ENCODE measurements at regions not wholly inside any gene's neighbourhood (a gene's known extent, or its start where the extent isn't known, plus 50 kb on each side); places are given as distances from the start of the nearest gene placed in this dataset.

GRCh38 chr15:69699096-69699495 is 246.5 kb downstream of the RPLP1 start:
- TF ChIP-seq POLR2A (IDR thresholded peaks at IDR 0.05; ENCODE audit: low read length) = no peak
- TF ChIP-seq NR3C1 (IDR thresholded peaks at IDR 0.05) = no peak
- no peak for TF ChIP-seq MAX (IDR thresholded peaks at IDR 0.05)
- TF ChIP-seq, protein P1, sequence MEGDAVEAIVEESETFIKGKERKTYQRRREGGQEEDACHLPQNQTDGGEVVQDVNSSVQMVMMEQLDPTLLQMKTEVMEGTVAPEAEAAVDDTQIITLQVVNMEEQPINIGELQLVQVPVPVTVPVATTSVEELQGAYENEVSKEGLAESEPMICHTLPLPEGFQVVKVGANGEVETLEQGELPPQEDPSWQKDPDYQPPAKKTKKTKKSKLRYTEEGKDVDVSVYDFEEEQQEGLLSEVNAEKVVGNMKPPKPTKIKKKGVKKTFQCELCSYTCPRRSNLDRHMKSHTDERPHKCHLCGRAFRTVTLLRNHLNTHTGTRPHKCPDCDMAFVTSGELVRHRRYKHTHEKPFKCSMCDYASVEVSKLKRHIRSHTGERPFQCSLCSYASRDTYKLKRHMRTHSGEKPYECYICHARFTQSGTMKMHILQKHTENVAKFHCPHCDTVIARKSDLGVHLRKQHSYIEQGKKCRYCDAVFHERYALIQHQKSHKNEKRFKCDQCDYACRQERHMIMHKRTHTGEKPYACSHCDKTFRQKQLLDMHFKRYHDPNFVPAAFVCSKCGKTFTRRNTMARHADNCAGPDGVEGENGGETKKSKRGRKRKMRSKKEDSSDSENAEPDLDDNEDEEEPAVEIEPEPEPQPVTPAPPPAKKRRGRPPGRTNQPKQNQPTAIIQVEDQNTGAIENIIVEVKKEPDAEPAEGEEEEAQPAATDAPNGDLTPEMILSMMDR (IDR thresholded peaks at IDR 0.05) = no peak
- TF ChIP-seq REST (IDR thresholded peaks at IDR 0.05) = no peak
- TF ChIP-seq RNF2 (IDR thresholded peaks at IDR 0.05; ENCODE audit: borderline replicate concordance, low read depth) = no peak
- TF ChIP-seq HMGXB4 (CRISPR knock-in tag; IDR thresholded peaks at IDR 0.05; ENCODE audit: borderline replicate concordance) = no peak
- no peak for TF ChIP-seq USF2 (IDR thresholded peaks at IDR 0.05)
- no peak for TF ChIP-seq CEBPB (IDR thresholded peaks at IDR 0.05)
